Neural crest cell (in vitro differentiated cells): ENCODE measurements at regions not wholly inside any gene's neighbourhood (a gene's known extent, or its start where the extent isn't known, plus 50 kb on each side); places are given as distances from the start of the nearest gene placed in this dataset.

ENCODE experiments used
- DNase-seq: peaks from one replicate; pipeline ENCODE4 v3.0.0; 2021; ENCODE audit warnings: low read depth, mixed read lengths, low spot score
- H3K27ac Mint-ChIP-seq: one replicate; pipeline ENCODE4 v1.8.0; 2021; ENCODE audit warnings: mild to moderate bottlenecking, mixed read lengths; ENCODE audit not compliant: unreplicated experiment
- H3K27me3 Mint-ChIP-seq: 2 replicates; pipeline ENCODE4 v1.8.0; 2021; ENCODE audit warnings: low read depth, mild to moderate bottlenecking, mixed read lengths
- H3K36me3 Mint-ChIP-seq: 2 replicates; pipeline ENCODE4 v1.8.0; 2021; ENCODE audit warnings: low read depth, mild to moderate bottlenecking, mixed read lengths
- H3K4me1 Mint-ChIP-seq: 2 replicates; pipeline ENCODE4 v1.8.0; 2021; ENCODE audit warnings: mixed read lengths
- H3K4me3 Mint-ChIP-seq: one replicate; pipeline ENCODE4 v1.8.0; 2021; ENCODE audit warnings: mild to moderate bottlenecking, mixed read lengths
- H3K9me3 Mint-ChIP-seq: 2 replicates; pipeline ENCODE4 v1.8.0; 2021; ENCODE audit warnings: mixed read lengths
- TF ChIP-seq, protein P1 (sequence below): fragments of 200-600 bp; sonication (generic); conservative IDR thresholded peaks from 2 replicates; pipeline ENCODE4 v1.5.0; 2021; ENCODE audit warnings: antibody characterized with exemption, mild to moderate bottlenecking

- Mint-ChIP-seq H3K9me3 (peaks cover 3% of the 10 kb centered on the region), H3K36me3 (no peaks in the 10 kb centered on the region), H3K27me3 (no peaks in the 10 kb centered on the region), H3K27ac (no peak overlapping the region), H3K4me1 (peaks cover 11% of the 10 kb centered on the region), H3K4me3 (no peak overlapping the region)
- no peak for DNase-seq
- TF ChIP-seq, protein P1, sequence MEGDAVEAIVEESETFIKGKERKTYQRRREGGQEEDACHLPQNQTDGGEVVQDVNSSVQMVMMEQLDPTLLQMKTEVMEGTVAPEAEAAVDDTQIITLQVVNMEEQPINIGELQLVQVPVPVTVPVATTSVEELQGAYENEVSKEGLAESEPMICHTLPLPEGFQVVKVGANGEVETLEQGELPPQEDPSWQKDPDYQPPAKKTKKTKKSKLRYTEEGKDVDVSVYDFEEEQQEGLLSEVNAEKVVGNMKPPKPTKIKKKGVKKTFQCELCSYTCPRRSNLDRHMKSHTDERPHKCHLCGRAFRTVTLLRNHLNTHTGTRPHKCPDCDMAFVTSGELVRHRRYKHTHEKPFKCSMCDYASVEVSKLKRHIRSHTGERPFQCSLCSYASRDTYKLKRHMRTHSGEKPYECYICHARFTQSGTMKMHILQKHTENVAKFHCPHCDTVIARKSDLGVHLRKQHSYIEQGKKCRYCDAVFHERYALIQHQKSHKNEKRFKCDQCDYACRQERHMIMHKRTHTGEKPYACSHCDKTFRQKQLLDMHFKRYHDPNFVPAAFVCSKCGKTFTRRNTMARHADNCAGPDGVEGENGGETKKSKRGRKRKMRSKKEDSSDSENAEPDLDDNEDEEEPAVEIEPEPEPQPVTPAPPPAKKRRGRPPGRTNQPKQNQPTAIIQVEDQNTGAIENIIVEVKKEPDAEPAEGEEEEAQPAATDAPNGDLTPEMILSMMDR, result no peak
These were observed 134.3 kb upstream of the DSEL start for GRCh38 chr18:67650686-67651385.

DNA sequence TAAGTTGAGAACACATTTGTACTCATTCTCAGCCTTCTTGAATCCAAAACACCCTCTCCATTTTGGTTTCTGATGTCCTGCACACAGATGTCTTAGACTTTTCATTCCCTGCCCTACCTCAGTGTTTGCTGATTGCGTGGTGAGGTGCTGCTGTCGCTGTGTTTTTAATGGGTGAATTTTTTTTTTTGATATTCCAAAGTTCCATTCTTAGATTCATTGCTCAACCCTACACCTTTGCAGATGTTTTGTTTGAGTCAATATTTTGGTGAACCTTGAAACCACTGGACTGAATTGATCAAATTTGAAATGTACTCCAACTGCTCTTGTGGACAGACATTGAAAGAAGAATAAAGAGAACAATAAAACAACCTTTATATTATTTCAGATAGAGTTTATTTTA, 130.4 kb upstream of the DSEL start:
- H3K27me3 Mint-ChIP-seq, result no peaks in the 10 kb centered on the region
- H3K9me3 Mint-ChIP-seq, result peaks cover 4% of the 10 kb centered on the region
- no peak for DNase-seq
- H3K4me1 Mint-ChIP-seq, result peaks cover 6% of the 10 kb centered on the region
- H3K4me3 Mint-ChIP-seq, result no peak overlapping the region
- H3K36me3 Mint-ChIP-seq, result no peaks in the 10 kb centered on the region
- TF ChIP-seq, protein P1, result no peak
- H3K27ac Mint-ChIP-seq, result no peak overlapping the region

DNA sequence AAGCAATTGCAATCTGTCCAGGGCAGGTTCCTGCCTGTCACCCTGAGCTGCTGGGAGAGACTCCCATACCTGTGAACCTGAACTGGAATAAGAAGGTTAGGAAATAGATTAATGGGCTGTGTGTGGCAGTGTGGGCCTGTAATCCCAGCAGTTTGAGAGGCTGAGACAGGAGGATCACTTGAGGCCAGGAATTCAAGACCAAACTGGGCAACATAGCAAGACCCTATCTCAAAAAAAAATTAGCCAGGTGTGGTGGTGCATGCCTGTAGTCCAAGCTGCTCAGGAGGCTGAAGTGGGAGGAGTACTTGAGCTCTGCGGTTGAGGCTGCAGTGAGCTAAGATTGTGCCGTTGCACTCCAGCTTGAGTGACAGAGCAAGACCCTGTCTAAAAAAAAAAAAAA, 127.7 kb upstream of the DSEL start:
- TF ChIP-seq, protein P1, result no peak
- Mint-ChIP-seq H3K9me3 (peaks cover 4% of the 10 kb centered on the region), H3K27ac (no peak overlapping the region), H3K4me1 (no peaks in the 10 kb centered on the region), H3K36me3 (no peaks in the 10 kb centered on the region), H3K4me3 (no peak overlapping the region), H3K27me3 (no peaks in the 10 kb centered on the region)
- DNase-seq, result no peak

- Mint-ChIP-seq H3K36me3 (no peaks in the 10 kb centered on the region), H3K9me3 (no peaks in the 10 kb centered on the region), H3K4me3 (no peak overlapping the region), H3K4me1 (peaks cover 4% of the 10 kb centered on the region), H3K27ac (no peak overlapping the region), H3K27me3 (no peaks in the 10 kb centered on the region)
- DNase-seq, result no peak
- TF ChIP-seq, protein P1, result no peak
These were observed 123.4 kb upstream of the DSEL start for GRCh38 chr18:67639872-67640271.

DNA sequence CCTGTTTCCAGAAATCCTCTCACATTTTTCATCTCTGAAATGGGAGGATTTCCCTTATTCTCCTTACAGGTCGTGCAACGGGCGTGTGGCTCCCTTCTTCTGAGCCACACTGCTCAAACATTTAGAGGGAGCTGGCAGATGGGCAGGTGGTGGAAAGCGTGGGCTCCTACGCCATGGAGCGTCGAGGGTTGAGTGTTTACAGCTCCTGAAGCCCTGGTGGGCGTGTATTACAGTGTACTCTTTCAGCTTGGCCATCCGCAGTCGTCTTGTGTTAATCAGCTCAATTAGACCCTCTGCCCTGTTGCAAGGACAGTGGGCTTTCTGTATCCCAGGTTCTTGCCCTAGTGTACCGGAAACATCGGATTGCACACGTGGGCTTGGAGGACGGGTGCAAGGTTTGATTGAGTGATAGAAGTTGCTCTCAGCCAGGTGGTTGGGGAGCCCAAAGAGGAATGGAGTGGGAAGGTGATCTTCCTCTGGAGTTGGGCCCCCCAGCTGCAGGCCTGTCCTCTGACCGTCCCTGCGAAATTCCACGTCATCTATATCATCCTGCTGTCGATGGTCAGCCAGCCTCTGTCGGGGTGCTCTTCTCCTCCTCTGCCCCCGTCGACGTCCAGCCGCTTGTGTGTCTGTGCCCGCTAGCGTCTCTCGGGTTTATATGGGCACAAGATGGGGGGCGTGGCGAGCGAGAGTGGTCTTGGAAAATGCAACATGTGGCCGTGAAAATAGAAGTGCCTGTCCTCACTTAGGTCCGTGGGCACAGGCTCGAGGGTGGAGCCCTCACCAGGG, 120.3 kb upstream of the DSEL start:
- DNase-seq, result no peak
- H3K4me3 Mint-ChIP-seq, result no peak overlapping the region
- TF ChIP-seq, protein P1, result no peak
- no peaks in the 10 kb centered on the region for H3K36me3 Mint-ChIP-seq
- no peaks in the 10 kb centered on the region for H3K27me3 Mint-ChIP-seq
- H3K27ac Mint-ChIP-seq, result no peak overlapping the region
- H3K9me3 Mint-ChIP-seq, result no peaks in the 10 kb centered on the region
- H3K4me1 Mint-ChIP-seq, result peaks cover 19% of the 10 kb centered on the region
